Peyer's patch (tissue), 4 donors: ENCODE measurements at regions not wholly inside any gene's neighbourhood (a gene's known extent, or its start where the extent isn't known, plus 50 kb on each side); places are given as distances from the start of the nearest gene placed in this dataset.

Experiments used
- CTCF ChIP-seq, 6 experiments: fragments of 450-650 bp in 4 of 6; fragments of 200-600 bp in 2 of 6; sonication (generic) in 1 of 6; IDR thresholded peaks; one replicate each; pipeline ENCODE4 v1.5.1; 2017 to 2019; ENCODE audit warnings: antibody characterized with exemption in 6 of 6, mild to moderate bottlenecking in 3 of 6, moderate library complexity in 1 of 6
- POLR2A ChIP-seq, 2 donors: fragments of 450-650 bp; IDR thresholded peaks; one replicate each; pipeline ENCODE4 v1.5.1; 2017; ENCODE audit warnings: antibody characterized with exemption in 2 of 2, mild to moderate bottlenecking in 2 of 2, moderate library complexity in 2 of 2

GRCh38 chr5:93358176-93358575 lies 222.8 kb downstream of the NR2F1-AS1 start:
- TF ChIP-seq CTCF (IDR thresholded peaks at IDR 0.05) (no peak), POLR2A (IDR thresholded peaks at IDR 0.05) (no peak)
